ENCODE measurements at regions not wholly inside any gene's neighbourhood (a gene's known extent, or its start where the extent isn't known, plus 50 kb on each side); places are given as distances from the start of the nearest gene placed in this dataset.
A peak's percentile ranks its signal among the peaks of the same experiment; 100 is the strongest.

DNA sequence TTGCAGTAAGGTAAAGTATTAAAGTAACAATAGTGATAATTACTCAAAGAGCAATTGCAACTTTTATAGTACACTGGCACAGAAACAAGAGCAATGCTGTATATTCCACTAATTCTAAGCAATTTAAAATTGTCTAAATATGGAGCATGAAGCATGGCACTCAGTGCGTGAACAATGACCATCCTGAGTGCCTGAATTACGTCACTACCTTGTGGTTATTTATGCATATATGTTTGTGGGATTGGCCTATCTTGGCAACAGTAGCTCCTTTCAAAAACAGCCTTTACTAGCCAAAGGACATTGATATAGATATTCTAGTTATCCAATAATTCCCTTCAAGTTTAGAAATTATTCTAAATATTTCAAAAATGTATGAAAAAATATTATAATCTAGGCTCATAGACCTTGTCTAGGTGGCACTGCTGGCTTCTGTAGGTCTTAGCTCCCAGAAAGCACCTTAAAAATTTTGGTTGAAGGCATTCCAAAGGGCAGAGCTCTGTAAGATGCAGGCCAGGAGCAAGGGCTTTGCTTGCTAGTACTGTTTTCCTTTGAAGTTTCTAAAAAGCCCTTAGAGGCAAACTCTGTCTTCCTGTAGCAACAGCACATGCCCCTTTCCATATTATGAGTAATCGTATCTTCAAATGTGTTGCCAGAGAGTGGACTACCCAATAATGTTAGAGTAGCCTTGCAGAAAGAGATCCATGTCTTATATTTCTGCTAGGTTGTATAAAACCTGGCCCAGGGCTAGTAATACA is 719.3 kb downstream of the NR2F1-AS1 start:
- H3K4me1 ChIP-seq (ENCODE audit: control insufficient read depth, insufficient read depth, low read length): peaks cover 5% of the 10 kb centered on the region; the same call in 1 of the 2 replicates
- no peaks in the 10 kb centered on the region for H3K27me3 ChIP-seq (ENCODE audit: control insufficient read depth, insufficient read depth, low read length)
- BruUV-seq (replicated peaks): no TSS peak
- ChIA-PET POLR2A (interaction anchor here (0.6 kb wide), 2 partner anchors 25 to 45 kb away, joined by 3 to 4 read pairs; no protein-coding TSS in a partner anchor), CTCF (no interaction called here)
- peak overlapping the region; percentile 59; the same call in 1 of the 2 replicates for H3K27ac ChIP-seq (ENCODE audit: low read length)
- in situ Hi-C loops (cut with HindIII; ENCODE audit: low pct_unique_long_range_greater_than_20kb, low sequenced_read_pairs): no loop called here
- ATAC-seq (no peak), DNase-seq (ENCODE audit: low read depth, low spot score) (no peak)
- H3K9me3 ChIP-seq (ENCODE audit: control insufficient read depth, insufficient read depth, low read depth, low read length): no peaks in the 10 kb centered on the region
- no peak overlapping the region for H3K4me3 ChIP-seq (ENCODE audit: low read depth in 2 of 2, low read length in 2 of 2)
- intact Hi-C loops (cut with micrococcal nuclease; ENCODE audit: unreplicated experiment): no loop called here
- no peaks in the 10 kb centered on the region for H3K36me3 ChIP-seq (ENCODE audit: control insufficient read depth, insufficient read depth, low read length)
- TF ChIP-seq, protein P1, sequence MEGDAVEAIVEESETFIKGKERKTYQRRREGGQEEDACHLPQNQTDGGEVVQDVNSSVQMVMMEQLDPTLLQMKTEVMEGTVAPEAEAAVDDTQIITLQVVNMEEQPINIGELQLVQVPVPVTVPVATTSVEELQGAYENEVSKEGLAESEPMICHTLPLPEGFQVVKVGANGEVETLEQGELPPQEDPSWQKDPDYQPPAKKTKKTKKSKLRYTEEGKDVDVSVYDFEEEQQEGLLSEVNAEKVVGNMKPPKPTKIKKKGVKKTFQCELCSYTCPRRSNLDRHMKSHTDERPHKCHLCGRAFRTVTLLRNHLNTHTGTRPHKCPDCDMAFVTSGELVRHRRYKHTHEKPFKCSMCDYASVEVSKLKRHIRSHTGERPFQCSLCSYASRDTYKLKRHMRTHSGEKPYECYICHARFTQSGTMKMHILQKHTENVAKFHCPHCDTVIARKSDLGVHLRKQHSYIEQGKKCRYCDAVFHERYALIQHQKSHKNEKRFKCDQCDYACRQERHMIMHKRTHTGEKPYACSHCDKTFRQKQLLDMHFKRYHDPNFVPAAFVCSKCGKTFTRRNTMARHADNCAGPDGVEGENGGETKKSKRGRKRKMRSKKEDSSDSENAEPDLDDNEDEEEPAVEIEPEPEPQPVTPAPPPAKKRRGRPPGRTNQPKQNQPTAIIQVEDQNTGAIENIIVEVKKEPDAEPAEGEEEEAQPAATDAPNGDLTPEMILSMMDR (IDR thresholded peaks at IDR 0.05): no peak; the same call in 1 of the 2 replicates
- TF ChIP-seq POLR2AphosphoS5 (IDR thresholded peaks at IDR 0.05; ENCODE audit: low read depth, low read length): no peak
- TF ChIP-seq TCF7L2 (IDR thresholded peaks at IDR 0.05; ENCODE audit: low read depth, low read length): peak; percentile 92
- no peak for TF ChIP-seq REST (IDR thresholded peaks at IDR 0.05; ENCODE audit: insufficient read depth in 1 of 2, low read depth in 2 of 2, low read length in 1 of 2)
- no peak for TF ChIP-seq SIN3A (IDR thresholded peaks at IDR 0.05; ENCODE audit: borderline replicate concordance, insufficient read depth, low read depth, low read length)

GRCh38 chr5:92860061-92860460 is 721.0 kb downstream of the NR2F1-AS1 start:
- intact Hi-C loops (cut with micrococcal nuclease; ENCODE audit: unreplicated experiment) (no loop called here), in situ Hi-C loops (cut with HindIII; ENCODE audit: low pct_unique_long_range_greater_than_20kb, low sequenced_read_pairs) (no loop called here)
- H3K9me3 ChIP-seq (ENCODE audit: control insufficient read depth, insufficient read depth, low read depth, low read length): no peaks in the 10 kb centered on the region
- ATAC-seq: no peak
- ChIA-PET POLR2A (no interaction called here), CTCF (no interaction called here)
- no peaks in the 10 kb centered on the region for H3K27me3 ChIP-seq (ENCODE audit: control insufficient read depth, insufficient read depth, low read length)
- H3K4me1 ChIP-seq (ENCODE audit: control insufficient read depth, insufficient read depth, low read length): peaks cover 5% of the 10 kb centered on the region; the same call in 1 of the 2 replicates
- TF ChIP-seq TCF7L2 (IDR thresholded peaks at IDR 0.05; ENCODE audit: low read depth, low read length) (no peak), SIN3A (IDR thresholded peaks at IDR 0.05; ENCODE audit: borderline replicate concordance, insufficient read depth, low read depth, low read length) (no peak), REST (IDR thresholded peaks at IDR 0.05; ENCODE audit: insufficient read depth in 1 of 2, low read depth in 2 of 2, low read length in 1 of 2) (no peak), POLR2AphosphoS5 (IDR thresholded peaks at IDR 0.05; ENCODE audit: low read depth, low read length) (no peak)
- TF ChIP-seq, protein P1 (IDR thresholded peaks at IDR 0.05): no peak
- H3K4me3 ChIP-seq (ENCODE audit: low read depth in 2 of 2, low read length in 2 of 2): no peak overlapping the region
- no peaks in the 10 kb centered on the region for H3K36me3 ChIP-seq (ENCODE audit: control insufficient read depth, insufficient read depth, low read length)
- BruUV-seq (replicated peaks): no TSS peak
- DNase-seq (ENCODE audit: low read depth, low spot score): no peak
- H3K27ac ChIP-seq (ENCODE audit: low read length): peak overlapping the region; percentile 57; the same call in 1 of the 2 replicates
